GM18861 (cell line): ENCODE measurements at regions not wholly inside any gene's neighbourhood (a gene's known extent, or its start where the extent isn't known, plus 50 kb on each side); places are given as distances from the start of the nearest gene placed in this dataset.

ENCODE experiments used
- ATAC-seq: cut with Tn5 transposase; IDR thresholded peaks from one replicate; pipeline ENCODE4 v1.9.1; 2021; ENCODE audit not compliant: unreplicated experiment

DNA sequence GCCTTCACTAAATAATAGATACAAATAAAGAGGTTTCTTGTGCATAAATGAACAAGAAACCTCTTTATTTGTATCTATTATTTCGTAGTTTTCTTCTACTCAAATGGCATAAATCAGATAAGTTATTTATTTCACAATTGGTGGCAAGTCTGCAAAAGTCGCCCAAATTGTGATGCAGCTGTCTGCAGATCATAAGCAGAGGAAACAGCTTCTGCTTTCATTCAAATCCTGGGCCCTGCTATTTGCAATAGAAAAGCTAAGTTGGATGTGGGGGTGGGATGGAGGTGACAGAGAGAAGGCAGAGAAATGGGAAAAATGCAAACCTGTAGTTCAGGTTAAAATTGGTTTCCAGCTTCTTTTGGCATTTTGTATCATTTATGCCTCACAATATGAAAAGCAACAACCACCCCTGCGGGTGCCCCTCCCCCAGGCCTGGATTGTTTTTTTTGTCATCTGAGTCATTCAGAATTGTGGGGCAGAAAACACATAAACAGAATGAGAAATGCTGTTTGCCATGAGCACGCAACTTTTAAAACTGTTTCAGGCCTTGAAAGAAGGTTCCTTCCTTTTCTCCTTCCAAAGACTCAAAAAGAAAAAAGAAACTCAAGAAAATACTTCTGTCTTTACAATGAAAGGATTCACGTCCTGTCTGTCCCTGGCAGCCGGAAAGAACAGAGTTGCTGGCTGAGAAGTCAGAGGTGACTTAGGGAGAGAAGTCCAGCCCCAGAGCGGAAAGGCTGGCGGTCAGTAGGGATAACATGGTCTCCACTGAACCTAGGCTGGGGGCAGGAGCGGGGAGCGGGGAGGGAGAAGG, 132.9 kb downstream of the BAMBI start:
- ATAC-seq, result no peak

DNA sequence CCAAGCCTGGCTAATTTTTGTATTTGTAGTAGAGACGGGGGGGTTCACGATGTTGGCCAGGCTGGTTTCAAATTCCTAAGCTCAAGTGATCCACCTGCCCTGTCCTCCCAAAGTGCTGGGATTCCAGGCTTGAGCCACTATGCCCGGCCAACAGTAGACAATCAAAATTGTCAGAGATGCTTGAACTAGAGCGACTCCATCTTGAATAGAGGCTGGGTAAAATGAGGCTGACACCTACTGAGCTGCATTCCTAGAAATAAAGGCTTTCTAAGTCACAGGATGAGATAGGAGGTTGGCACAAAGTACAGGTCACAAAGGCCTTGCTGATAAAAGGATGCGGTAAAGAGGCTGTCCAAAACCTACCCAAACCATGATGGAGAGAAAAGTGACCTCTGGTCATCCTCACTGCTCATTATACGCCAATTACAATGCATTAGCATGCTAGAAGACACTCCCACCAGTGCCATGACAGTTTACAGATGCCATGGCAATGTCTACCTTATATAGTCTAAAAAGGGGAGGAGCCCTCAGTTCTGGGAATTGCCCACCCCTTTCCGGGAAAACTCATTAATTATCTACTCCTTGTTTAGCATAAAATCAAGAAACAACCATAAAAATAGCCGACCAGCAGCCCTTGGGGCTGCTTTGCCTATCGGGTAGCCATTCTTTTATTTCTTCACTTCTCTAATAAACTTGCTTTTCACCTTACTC, 134.5 kb downstream of the BAMBI start:
- no peak for ATAC-seq

DNA sequence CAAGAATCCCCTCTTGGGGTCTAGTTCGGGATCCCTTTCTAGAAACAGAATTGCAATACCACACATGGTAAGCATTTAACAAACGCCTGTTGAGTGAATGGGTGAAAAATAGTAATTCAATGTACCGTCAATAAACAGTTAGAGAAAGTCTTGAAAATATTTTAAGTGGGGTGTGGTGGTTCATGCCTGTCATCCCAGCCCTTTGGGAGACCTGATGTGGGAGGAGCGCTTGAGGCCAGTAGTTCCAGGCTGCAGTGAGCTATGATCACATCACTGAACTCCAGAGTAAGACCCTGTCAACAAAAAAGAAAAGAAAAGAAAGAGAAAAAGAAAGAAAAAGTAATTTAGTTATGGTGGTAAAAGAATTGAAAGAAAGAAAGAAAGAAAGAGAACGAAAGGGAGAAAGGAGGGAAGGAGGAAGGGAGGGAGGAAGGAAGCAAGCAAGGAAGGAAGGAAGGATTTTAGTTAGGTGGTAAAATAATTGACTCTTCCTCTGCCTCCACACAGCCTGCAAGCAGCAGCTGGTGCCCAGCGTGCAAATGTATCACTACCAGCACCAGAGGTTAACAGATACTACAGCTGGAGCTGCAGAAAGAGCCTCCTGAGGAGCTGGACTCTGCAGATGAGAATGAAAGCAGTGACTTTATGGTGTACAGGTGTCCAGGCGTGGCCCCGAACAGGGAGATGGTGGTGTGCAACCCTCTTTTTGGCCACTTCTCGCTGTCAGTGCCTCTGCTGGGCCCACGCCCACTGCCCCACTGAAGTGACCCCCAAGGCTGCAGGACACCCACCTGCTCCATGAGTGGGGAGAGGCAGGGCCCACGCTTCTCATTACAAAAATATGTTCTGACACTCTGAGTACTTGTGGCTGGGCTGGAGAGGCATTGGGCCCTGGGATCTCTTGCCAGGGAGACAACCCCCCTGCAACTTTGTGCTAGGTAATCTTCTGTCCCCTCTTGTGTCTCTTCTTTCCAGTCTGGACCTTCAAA, 135.4 kb downstream of the BAMBI start:
- ATAC-seq, result peak; percentile 54

DNA sequence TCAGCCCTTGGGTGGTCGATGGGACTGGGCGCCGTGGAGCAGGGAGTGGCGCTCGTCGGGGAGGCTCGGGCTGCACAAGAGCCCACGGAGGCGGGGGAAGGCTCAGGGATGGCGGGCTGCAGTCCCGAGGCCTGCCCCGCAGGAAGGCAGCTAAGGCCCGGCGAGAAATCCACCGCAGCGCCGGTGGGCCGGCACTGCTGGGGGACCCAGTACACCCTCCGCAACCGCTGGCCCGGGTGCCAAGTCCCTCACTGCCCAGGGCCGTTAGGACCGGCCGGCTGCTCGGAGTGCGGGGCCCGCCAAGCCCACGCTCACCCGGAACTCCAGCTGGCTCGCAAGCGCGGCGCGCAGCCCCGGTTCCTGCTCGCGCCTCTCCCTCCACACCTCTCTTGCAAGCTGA, 138.4 kb downstream of the BAMBI start:
- ATAC-seq, result no peak

DNA sequence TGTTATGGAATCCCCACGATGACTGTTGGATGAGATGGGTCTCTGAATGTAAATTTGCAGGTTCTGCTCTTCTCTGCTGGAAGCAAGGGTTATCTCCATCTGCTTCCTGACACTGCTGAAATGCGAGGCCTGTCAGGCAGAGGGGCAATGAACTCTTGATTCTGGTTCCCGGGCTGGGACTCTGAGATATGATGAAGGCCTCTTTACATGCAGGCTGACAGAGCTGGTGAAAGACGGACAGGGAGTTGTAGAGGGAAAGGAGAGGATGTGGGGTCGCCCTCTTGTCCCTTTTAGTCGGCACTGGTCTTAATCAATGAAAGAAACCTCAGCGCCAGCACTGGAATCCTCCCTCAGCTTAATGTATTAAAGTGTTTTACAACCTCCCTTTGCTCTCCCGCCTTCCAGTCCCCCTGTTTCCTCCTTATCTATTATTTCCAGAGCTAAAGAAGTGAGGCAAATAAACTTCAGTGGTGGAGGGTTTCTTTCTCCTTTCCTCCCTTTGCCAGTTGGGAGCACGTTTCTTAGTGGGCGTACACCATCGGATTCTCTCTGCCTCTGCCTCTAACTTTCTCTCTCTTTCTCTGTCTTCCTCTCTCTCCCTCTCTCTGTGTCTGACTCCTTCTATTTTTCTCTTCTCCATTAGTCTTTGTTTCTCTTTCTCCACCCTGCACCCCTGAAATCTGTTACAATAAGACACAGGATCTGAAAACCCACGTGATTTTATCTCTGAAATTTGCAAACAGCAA, 145.6 kb downstream of the BAMBI start:
- no peak for ATAC-seq

DNA sequence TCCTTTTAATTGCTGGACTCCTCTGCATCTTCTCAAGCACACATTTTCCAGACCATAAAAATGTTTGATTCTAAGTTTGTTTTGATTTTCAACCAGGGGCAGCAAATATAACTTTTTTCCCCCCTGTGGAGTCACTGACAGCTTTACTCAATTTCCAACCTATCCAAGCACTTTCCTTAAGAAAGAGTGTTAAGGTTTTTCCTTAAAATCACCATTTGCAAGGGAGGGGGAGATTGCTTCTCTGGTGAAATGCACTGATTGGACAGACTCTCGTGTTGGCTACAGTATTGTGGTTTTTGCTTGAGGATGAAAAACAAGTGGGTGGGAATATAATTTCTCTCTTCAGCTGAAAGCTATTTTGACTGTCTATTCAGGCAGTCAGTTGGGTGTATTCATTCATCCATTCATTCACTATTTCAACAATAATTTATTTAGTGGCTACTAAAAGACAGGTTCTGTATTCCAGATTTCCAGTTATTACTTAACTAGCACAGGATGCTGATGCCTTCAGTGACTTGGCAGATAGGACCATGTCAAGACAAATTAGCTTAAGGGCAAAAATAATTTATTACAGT, 146.3 kb downstream of the BAMBI start:
- no peak for ATAC-seq

DNA sequence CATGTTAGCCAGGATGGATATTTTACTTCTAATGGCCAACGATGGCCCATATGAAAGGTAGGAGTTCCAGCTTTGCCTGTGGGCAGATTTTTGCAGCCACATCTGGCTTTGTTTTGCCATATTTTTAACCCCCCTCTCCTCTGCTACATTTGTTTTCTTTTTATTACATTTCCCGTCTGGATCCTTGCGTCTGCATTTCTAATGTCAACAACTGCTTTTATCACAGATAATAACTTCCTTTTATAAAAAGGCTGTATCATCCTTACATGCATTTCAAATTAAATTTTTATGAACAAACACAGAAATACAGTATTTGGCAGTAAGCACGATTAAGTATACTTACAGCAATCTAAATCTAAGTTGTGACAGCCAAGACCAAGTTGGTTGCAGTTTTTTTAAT, 156.0 kb downstream of the BAMBI start:
- ATAC-seq, result no peak

DNA sequence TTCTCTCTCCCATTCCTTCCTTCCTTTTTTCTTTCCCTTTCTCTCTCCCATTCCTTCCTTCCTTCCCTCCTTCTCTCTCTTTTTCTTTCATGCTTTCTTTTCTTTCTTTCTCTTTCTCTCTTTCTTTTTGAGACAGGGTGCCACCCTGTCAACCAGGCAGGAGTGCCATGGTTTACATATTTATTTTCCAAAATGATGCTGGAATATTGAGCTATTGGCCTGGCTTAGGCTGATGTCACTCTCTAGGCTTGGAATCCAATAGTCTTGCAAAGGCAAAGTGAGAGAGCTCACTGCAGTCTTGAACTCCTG, 159.1 kb downstream of the BAMBI start:
- ATAC-seq, result no peak

DNA sequence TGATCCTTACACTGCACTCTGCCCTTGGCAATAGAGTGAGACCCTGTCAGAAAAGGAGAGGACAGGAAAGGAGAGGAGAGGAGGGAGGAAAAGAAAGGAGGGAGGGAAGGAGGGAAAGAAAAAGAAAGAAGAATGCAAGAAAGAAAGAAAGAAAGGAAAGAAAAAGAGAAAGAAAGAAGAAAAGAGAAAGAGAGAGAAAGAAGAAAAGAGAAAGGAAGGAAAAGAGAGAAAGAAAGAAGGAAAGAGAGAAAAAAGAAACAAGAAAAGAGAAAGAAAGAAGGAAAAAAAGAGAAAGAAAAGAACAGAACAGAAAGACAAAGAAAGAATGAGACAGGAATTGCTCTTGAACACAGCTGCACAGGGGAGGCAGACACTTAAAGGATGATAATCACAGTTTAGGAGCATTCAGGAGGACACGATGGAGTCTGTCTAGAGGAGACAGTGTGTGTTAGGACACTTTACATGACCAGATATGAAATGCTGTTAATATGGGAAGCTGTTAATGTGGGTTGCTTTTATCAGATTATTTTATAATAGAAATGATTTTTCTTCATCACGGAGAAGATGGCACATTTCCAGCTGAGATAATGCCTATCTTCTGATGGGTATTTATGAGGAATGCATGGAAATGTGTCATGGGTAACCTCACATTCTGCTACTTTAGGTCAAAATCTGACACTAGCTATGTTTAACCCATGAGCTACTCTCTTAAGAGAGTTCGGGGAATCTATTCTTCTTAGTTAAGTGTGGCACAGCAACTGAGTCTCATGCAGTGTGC, 160.5 kb downstream of the BAMBI start:
- no peak for ATAC-seq

DNA sequence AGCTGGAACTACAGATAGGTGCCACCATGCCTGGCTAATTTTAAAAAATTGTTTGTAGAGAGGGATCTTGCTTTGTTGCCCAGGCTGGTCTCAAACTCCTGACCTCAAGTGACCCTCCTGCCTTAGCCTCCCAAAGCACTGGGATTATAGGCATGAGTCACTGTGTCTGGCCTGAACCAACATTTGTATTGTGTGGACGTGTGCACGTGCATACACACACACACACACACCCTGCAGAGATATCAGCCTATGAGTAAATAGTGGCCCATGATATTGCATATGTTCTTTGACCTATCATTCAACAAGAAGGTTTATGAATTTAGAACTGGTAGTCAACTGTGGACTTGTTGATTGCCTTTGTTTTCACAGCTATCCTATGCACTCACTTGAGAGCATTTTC, 161.6 kb downstream of the BAMBI start:
- no peak for ATAC-seq

DNA sequence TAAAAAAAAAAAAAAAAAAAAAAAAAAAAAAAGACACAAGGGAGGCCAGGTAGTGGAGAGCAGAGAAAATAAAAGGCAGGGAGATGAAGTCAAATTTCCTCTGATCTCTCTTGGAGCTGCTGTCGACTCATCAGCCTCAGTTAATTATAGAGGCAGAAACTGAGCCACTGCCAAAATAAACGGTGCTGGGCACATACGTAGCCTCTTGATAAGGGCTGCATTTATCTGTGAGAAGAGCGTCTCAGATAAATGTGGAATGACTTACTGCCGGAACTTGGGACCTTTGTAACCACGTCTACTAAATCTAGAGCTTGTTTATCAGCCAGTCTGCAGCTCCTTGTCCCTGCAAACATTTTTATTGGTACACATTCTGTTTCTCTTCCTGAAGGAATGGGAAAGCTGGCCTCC, 162.3 kb downstream of the BAMBI start:
- ATAC-seq, result no peak

DNA sequence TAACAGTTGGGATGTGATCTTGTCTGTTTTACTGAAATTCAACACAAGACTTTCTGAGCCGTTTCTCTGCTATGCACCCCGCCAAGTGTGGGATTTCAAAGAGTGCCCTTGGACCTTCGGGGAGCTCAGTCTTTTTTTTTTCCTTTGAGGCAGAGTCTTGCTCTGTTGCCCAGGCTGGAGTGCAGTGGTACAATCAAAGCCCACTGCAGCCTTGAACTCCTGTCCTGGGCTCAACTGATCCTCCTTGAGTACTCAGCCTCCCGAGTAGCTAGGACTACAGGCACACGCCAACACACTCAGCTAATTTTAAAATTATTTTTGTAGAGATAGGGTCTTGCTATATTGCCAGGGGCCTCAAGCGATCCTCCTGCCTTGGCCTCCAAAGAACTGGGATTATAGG, 162.9 kb downstream of the BAMBI start:
- ATAC-seq, result no peak

DNA sequence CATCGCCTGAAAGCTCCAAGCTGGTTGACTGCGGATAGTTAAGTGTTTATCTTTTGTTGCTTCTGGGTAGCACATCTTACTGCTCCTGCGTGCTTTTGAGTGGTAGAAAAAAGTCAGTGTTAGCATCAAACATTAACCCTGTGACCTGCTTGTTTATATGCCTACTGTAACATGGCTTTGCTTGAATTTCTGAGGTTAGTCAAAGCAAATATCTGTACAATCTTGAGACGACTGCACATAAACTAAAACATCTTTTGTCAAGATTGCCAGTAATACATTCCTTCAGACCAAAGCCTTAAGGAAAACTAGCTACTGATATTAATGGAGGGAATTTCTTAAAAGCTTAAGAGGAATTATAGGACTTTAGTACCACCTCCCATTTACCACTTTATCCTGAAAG, 163.7 kb downstream of the BAMBI start:
- no peak for ATAC-seq

DNA sequence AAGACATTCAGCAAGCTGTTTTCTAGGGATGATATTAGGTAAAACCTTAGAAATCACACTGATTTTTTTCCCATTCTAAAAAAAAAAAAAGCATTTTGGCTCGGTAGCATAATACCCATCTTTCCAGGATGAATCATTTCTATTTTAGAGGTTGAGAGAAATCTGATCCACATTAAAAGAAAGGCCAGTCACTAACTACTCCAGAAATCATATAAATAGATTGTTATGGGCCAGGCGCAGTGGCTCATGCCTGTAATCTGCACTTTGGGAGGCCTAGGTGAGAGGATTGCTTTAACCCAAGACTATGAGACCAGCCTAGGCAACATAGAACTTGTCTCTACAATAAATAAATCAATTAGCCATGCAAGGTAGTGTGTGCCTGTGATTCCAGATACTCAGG, 164.3 kb downstream of the BAMBI start:
- no peak for ATAC-seq

DNA sequence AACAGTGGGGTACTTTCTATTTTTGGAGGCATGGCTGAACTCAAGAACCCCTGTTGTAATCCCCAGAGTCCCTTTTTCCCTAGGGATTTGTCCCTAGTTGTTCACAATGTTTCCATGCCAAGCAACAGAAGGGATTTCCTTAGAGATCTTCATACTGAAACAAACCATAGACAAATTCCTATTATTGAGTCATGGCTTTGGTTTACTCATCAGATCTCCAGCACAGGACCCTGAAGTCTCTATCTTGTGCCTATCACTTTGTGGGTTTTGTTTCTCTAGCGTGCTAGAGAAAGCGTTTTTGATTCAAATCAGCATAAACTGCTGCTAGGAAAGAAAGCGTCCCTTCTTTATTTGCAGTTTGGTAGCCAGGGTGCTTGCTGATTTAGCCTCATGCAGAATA, 165.0 kb downstream of the BAMBI start:
- ATAC-seq, result no peak

DNA sequence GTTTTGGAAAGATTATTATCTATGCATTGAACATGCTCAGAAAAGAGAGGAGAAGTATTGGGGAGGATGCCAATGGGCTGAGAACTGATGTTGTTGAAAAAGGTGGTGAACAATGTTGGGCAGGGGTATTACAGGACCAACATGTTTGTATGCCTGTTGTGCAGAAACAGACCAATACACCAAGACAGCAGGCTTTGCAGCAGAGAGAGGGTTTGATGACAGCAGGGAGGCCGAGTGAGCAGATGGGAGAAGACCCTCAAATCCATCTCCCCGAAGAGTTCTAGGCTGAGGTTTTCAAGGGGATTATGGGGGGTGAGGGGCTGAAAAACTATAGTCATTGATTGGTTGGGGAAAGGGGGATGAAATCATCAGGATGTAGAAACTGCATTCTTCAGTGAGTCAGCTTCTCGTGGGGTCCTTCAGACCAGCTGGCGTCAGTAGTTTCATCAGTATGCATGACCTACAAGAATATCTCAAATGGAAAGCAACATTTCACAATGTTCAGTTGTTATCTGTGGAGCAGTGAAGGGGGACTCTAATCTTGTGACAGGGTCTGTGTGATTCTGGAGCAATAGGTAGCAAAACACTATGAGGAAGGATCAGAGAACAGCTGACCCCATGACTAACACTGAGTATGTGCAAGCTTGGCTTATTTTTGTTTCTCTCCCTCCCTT, 167.8 kb downstream of the BAMBI start:
- no peak for ATAC-seq

DNA sequence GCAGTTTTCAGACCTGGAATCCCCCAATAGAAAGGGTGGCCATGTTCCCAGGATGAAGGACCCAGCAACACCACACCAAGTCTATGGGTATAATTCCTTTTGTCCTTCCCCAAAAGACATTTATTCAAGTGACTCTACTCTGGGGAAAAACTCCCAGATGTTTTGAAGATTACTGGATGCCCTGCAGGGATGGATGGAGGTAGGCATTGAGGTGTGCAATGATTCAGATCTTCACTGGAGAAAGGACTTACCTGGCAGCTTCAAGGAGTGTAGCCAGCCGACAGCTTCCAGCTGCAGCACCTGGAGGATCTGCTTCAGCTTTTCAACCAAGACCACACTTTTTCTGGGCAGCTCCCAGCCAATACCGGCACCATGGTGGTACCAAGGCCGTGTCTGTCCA, 172.0 kb downstream of the BAMBI start:
- no peak for ATAC-seq

DNA sequence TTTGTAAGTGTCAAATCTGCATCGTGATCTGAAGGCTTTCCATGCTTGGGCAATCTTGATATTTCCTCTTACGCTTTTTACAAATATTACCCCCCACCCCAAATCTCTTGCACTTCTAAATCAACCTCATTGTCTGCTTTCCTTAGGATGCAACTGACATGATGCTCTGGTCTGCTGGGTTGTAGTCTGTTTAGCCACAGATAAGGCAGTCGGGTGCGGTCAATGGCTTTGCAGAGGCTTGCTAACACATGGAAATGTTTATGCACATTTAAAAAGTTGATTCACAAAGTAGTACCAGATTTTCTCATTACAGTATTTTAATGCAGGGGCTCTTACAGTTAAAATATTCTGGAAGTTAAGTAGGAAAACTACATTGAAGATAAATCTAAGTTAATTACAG, 172.5 kb downstream of the BAMBI start:
- no peak for ATAC-seq

DNA sequence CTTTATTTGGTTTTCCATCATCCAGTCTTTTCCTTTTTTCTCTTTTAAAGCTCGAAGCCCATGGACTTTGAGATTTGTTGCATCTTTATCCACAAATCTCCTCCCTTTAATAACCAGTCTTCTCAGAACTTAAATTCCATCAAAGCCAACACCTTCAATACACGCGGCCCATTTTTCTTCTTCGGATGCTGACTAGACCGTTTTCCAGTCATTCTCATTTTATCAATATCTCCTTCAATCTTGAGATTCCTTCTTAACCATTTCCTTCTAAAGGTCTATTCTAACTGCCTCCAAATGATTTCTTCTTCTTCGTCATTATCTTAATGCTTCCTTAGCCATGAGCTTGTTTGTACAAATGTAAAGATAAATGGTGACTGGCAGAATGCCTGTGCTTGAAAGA, 173.5 kb downstream of the BAMBI start:
- ATAC-seq, result no peak
